ENCODE measurements at regions not wholly inside any gene's neighbourhood (a gene's known extent, or its start where the extent isn't known, plus 50 kb on each side); places are given as distances from the start of the nearest gene placed in this dataset.

GRCh38 chr21:21955204-21955603, 957.0 kb downstream of the NCAM2 start:
- Mint-ChIP-seq H3K27ac (ENCODE audit: unreplicated experiment) (no peak overlapping the region), H3K9me3 (ENCODE audit: unreplicated experiment) (peaks cover 6% of the 10 kb centered on the region), H3K4me1 (ENCODE audit: low read depth, unreplicated experiment) (no peaks in the 10 kb centered on the region), H3K27me3 (ENCODE audit: insufficient read depth, unreplicated experiment) (no peaks in the 10 kb centered on the region), H3K4me3 (ENCODE audit: unreplicated experiment) (no peak overlapping the region), H3K36me3 (ENCODE audit: insufficient read depth, unreplicated experiment) (no peaks in the 10 kb centered on the region)
- Histone ChIP-seq H3K4me1 (no peaks in the 10 kb centered on the region), H3K4me3 (ENCODE audit: low read depth, low read length) (no peak overlapping the region), H3K9me3 (no peaks in the 10 kb centered on the region), H3K27me3 (replicated peaks; ENCODE audit: control insufficient read depth, insufficient read depth, low read length) (no peaks in the 10 kb centered on the region), H3K36me3 (ENCODE audit: control insufficient read depth, insufficient read depth, low read length) (no peaks in the 10 kb centered on the region)
- DNase-seq, result no peak
- intact Hi-C loops (cut with micrococcal nuclease; ENCODE audit: unreplicated experiment), result no loop called here
- POLR2A ChIA-PET, result no interaction called here
- TF ChIP-seq, protein P1, sequence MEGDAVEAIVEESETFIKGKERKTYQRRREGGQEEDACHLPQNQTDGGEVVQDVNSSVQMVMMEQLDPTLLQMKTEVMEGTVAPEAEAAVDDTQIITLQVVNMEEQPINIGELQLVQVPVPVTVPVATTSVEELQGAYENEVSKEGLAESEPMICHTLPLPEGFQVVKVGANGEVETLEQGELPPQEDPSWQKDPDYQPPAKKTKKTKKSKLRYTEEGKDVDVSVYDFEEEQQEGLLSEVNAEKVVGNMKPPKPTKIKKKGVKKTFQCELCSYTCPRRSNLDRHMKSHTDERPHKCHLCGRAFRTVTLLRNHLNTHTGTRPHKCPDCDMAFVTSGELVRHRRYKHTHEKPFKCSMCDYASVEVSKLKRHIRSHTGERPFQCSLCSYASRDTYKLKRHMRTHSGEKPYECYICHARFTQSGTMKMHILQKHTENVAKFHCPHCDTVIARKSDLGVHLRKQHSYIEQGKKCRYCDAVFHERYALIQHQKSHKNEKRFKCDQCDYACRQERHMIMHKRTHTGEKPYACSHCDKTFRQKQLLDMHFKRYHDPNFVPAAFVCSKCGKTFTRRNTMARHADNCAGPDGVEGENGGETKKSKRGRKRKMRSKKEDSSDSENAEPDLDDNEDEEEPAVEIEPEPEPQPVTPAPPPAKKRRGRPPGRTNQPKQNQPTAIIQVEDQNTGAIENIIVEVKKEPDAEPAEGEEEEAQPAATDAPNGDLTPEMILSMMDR (IDR thresholded peaks at IDR 0.05; ENCODE audit: insufficient read depth in 1 of 2, low read depth in 1 of 2, low read length in 1 of 2, severe bottlenecking in 1 of 2, unreplicated experiment in 1 of 2), result no peak
- CTCF ChIA-PET, result no interaction called here
- no TSS peak for BruUV-seq (replicated peaks)

- intact Hi-C loops (cut with micrococcal nuclease; ENCODE audit: unreplicated experiment), result no loop called here
- no peak overlapping the region for H3K4me3 Mint-ChIP-seq (ENCODE audit: unreplicated experiment)
- Histone ChIP-seq H3K4me1 (no peaks in the 10 kb centered on the region), H3K9me3 (no peaks in the 10 kb centered on the region), H3K4me3 (ENCODE audit: low read depth, low read length) (no peak overlapping the region), H3K27me3 (replicated peaks; ENCODE audit: control insufficient read depth, insufficient read depth, low read length) (no peaks in the 10 kb centered on the region), H3K36me3 (ENCODE audit: control insufficient read depth, insufficient read depth, low read length) (no peaks in the 10 kb centered on the region)
- TF ChIP-seq, protein P1 (IDR thresholded peaks at IDR 0.05; ENCODE audit: insufficient read depth in 1 of 2, low read depth in 1 of 2, low read length in 1 of 2, severe bottlenecking in 1 of 2, unreplicated experiment in 1 of 2), result no peak
- ChIA-PET POLR2A (no interaction called here), CTCF (no interaction called here)
- no peaks in the 10 kb centered on the region for H3K36me3 Mint-ChIP-seq (ENCODE audit: insufficient read depth, unreplicated experiment)
- DNase-seq, result no peak
- H3K9me3 Mint-ChIP-seq (ENCODE audit: unreplicated experiment), result no peaks in the 10 kb centered on the region
- H3K27me3 Mint-ChIP-seq (ENCODE audit: insufficient read depth, unreplicated experiment), result no peaks in the 10 kb centered on the region
- no TSS peak for BruUV-seq (replicated peaks)
- H3K4me1 Mint-ChIP-seq (ENCODE audit: low read depth, unreplicated experiment), result no peaks in the 10 kb centered on the region
- H3K27ac Mint-ChIP-seq (ENCODE audit: unreplicated experiment), result no peak overlapping the region
These were observed 959.3 kb downstream of the NCAM2 start for GRCh38 chr21:21957490-21957889.

DNA sequence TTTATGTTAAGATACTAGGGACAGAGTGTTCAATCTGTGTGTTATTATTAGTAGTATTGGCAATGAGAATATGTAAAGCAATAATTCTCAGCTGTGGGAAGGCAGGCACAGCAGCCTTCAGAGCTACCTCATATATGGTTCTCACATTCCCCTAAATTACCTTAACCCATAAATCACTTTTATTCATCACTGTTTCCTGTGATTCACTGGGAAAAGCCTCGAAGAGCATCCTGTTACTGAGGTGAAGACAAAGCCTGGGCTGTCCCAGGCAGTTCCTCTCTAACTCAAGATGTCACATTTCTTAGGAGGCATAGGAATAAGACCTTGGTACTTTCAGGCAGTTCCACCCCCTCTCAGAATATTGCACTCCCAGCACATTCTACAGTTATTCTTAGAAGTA, 965.7 kb downstream of the NCAM2 start:
- no peaks in the 10 kb centered on the region for H3K36me3 ChIP-seq (ENCODE audit: control insufficient read depth, insufficient read depth, low read length)
- Mint-ChIP-seq H3K27me3 (ENCODE audit: insufficient read depth, unreplicated experiment) (no peaks in the 10 kb centered on the region), H3K4me1 (ENCODE audit: low read depth, unreplicated experiment) (no peaks in the 10 kb centered on the region), H3K4me3 (ENCODE audit: unreplicated experiment) (no peak overlapping the region), H3K27ac (ENCODE audit: unreplicated experiment) (no peak overlapping the region), H3K36me3 (ENCODE audit: insufficient read depth, unreplicated experiment) (no peaks in the 10 kb centered on the region), H3K9me3 (ENCODE audit: unreplicated experiment) (peaks cover 37% of the 10 kb centered on the region)
- BruUV-seq (replicated peaks), result no TSS peak
- intact Hi-C loops (cut with micrococcal nuclease; ENCODE audit: unreplicated experiment), result no loop called here
- no peaks in the 10 kb centered on the region for H3K4me1 ChIP-seq
- CTCF ChIA-PET, result no interaction called here
- no peaks in the 10 kb centered on the region for H3K27me3 ChIP-seq (replicated peaks; ENCODE audit: control insufficient read depth, insufficient read depth, low read length)
- no peak for DNase-seq
- POLR2A ChIA-PET, result no interaction called here
- TF ChIP-seq, protein P1 (IDR thresholded peaks at IDR 0.05; ENCODE audit: insufficient read depth in 1 of 2, low read depth in 1 of 2, low read length in 1 of 2, severe bottlenecking in 1 of 2, unreplicated experiment in 1 of 2), result no peak
- H3K4me3 ChIP-seq (ENCODE audit: low read depth, low read length), result no peak overlapping the region
- H3K9me3 ChIP-seq, result peaks cover 12% of the 10 kb centered on the region; the same call in 1 of the 2 replicates

All from Caco-2 (cell line).